GM18873 (cell line): ENCODE measurements at regions not wholly inside any gene's neighbourhood (a gene's known extent, or its start where the extent isn't known, plus 50 kb on each side); places are given as distances from the start of the nearest gene placed in this dataset.

Experiments used
- ATAC-seq: cut with Tn5 transposase; IDR thresholded peaks from one replicate; pipeline ENCODE4 v1.9.1; 2021; ENCODE audit warnings: mild to moderate bottlenecking, moderate library complexity, moderate number of reproducible peaks; ENCODE audit not compliant: unreplicated experiment, low FRiP score

DNA sequence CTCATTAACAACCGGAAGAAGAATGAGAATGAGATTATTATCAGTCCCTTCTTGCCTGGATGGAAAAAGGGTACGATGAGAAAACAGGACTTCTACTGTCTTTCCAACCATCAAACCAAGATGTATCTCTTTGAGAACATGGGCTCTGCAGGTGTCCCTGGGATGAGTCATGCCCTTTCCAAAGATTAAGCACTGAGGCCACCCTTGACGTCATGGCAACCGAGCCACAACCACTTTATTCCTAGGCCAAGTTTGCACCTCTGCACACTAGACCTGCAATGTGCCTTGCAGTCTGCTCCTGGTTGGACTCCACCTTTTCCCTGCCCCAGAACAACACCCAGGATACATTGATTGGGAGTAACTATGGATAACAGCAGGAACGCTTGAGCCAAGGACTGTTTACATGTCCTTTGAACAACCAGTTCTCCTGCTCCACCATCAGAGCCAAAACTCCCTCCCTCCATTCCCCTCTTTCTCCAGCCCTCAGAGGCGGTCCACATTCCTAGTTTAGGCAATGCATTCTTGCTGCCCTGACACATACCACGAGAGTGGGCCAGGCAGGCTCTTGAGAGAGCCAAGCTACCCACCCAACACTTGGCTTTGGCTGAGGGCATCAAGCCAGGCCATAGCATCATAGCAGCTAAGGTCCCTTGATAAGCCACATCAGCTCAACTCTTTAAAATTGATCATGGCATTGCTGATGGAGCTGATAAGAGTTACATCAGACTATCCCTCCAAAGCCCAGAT lies 310.7 kb downstream of the TNS1 start:
- ATAC-seq: no peak

GRCh38 chr2:217691516-217691915 lies 311.3 kb downstream of the TNS1 start:
- ATAC-seq: no peak

GRCh38 chr2:217689053-217689452 lies 313.7 kb downstream of the TNS1 start:
- ATAC-seq: no peak

DNA sequence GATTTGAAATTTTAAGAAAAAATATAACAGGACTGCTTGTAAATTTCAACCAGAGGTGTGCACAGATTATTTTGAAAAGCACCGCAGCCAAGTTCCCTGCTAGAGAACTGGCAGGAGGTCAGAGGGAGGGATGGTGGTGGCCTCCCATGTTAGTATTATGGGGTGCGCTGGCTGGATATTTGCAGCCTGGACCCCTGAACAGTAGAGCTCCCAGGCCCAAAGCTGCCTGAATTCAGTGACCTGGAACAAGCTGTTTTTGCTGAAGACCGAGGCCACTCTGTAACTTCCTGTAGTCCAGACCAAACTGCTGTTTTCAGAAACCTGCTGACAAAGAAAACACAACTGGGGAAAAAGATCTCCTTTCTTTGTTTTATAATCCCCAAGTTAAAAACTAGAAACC lies 314.3 kb downstream of the TNS1 start:
- no peak for ATAC-seq

- no peak for ATAC-seq
These were observed 315.0 kb downstream of the TNS1 start for GRCh38 chr2:217687771-217688170.

- no peak for ATAC-seq
These were observed 317.6 kb downstream of the TNS1 start for GRCh38 chr2:217685255-217685605.

DNA sequence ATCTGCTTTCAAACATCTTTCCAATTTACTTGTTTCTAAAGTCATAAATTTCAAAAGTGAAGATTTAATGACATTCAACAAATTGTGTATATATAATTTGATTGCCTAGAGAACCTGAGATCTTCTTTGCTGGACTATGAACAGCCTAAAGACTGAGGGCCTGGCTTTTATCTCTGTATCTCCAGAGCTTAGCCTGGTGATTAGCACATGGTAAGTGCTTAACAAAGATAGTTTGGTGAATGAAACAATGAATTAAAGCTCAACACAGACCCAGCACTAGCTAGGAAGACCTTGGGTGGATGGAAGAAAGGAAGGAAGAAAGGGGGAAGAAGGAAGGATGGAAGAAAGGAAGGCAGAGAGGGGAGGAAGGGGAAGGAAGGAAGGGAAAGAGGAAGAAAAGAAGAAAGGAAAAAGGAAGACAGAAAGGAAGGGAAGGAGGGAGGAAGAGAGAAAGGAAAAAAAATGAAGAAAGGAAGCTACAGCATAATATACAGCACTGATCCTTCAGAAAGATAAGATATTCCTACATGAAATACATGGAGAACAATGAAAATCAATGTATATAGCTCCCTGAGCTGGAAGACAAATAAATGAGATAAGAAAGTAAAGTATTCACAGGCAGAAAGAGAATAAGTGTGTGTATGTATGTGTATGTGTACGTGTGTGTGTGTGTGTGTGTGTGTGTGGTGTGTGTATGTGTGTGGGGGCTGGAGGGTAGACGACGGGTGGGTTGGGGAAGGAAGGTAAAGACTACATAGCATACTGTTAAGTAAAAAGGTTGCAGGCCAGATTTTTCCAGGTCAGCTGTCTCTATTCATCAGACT lies 318.2 kb downstream of the TNS1 start:
- ATAC-seq: no peak

- ATAC-seq: no peak
These were observed 319.5 kb downstream of the TNS1 start for GRCh38 chr2:217683106-217683870.

DNA sequence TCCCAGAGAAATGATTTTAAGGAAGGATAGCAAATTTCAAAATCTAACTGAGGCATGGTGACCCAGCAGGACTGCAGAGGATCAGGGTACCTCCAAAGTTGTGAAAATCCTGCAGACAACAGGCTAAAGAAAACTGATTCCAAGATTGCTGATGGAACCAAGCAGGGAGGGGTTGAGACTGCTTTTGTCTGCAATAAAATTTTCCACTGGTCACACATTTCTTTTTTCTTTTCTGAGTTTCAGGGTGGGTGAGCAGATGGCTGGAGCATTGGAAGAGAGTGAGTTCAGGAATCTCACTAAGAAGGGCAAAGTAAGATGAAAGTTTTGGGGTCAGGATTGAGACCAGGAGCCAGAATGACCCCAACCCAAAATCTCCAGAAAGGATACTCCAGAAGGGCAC lies 321.0 kb downstream of the TNS1 start:
- no peak for ATAC-seq

- ATAC-seq: no peak
These were observed 322.4 kb downstream of the TNS1 start for GRCh38 chr2:217680381-217680780.

DNA sequence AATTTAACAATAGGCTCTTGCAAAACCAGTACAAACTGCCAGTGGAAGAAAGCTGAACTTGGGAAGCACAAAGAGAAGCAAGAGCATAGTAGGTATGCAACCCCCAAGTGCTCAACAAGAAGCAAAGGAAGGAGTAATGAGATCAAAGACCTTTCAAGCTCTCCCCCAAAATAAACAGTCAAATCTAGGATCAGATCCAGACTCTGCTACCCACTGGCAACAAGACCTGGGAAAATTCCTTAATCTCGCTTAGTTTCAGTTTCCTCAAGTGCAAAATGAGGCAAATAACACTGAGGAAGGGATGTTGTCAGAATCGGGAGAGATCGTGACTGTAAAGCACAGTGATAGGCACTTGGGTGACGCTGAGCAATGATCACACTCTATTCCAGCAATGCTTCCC lies 329.2 kb downstream of the TNS1 start:
- no peak for ATAC-seq

DNA sequence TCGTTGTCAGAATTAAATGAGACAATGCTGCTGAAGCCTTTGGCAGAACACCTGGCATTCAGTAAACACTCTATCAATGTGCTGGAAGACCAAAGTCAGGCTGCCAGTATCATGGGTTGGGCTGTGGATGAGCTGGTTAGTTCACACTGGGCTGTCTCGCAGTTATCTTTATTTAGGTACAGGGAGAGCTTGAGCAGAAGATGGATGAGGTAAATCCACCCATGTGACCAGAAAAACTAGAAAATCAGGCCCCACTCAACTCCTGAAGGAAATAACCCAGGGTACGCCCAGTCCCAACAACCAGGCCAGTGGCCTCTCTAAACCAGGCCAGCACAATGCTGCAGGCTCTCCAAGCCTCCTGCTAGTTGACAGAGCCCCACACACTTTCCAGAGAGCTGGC lies 330.3 kb downstream of the TNS1 start:
- ATAC-seq: no peak

DNA sequence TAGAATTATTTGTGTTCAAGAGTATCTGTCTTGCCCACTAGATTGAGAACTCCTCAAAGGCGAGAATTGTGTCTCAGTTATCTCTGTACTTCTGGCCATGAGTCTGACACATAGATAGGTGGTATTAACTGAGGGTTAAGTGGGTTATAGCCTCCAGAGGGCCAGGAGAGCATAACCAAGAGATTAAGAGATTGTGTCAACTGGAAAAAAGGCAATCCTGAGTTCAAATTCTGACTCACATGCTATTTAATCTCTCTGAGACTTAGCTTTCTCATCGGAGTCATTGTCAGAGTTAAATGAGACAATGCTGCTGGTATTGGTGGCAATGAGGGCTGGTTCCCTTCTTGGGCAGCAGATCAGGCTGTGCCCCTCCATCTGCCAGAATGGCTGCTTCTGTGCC lies 330.9 kb downstream of the TNS1 start:
- ATAC-seq: no peak

- no peak for ATAC-seq
These were observed 331.7 kb downstream of the TNS1 start for GRCh38 chr2:217671075-217671474.

GRCh38 chr2:217669831-217670230 lies 333.0 kb downstream of the TNS1 start:
- ATAC-seq: no peak

DNA sequence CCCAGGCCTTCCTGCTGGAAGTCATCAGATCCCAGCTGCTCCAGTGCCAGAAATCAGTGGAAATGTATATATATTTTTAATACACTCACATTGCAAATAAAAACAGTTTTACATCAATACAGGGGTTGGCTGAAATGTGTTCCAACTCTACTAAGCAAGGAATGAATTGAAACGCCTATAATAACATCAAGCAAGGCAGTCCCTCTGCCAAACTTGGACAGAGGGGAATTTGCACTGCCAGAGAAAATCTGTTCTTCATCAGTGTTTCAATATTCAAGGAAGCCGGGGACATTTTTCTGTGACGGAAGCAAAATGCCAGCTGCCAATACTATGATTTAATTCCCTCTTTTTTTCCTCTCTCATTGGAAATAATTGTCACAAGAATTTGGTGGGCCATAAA lies 335.3 kb downstream of the TNS1 start:
- no peak for ATAC-seq

DNA sequence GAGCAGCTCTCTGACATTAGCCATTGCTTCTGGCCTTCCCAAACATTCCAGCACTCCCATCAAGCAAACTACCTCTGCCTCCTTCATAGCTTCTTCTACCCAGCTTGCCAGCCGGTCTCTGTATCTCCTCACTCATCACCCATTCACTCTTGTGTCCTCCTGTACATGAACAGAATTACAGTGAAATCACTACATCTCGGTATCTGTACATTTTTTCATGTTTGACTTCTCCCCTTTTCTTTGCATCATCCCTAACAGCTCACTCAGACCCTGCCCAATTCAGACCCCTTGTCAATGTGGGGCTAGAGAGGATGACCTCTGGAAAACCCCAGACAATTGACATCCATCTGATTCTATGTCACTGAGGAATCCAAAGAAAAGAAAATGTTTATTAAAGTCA lies 335.8 kb downstream of the TNS1 start:
- ATAC-seq: no peak

- no peak for ATAC-seq
These were observed 336.5 kb downstream of the TNS1 start for GRCh38 chr2:217666338-217666737.

- no peak for ATAC-seq
These were observed 338.0 kb downstream of the TNS1 start for GRCh38 chr2:217664761-217665160.

DNA sequence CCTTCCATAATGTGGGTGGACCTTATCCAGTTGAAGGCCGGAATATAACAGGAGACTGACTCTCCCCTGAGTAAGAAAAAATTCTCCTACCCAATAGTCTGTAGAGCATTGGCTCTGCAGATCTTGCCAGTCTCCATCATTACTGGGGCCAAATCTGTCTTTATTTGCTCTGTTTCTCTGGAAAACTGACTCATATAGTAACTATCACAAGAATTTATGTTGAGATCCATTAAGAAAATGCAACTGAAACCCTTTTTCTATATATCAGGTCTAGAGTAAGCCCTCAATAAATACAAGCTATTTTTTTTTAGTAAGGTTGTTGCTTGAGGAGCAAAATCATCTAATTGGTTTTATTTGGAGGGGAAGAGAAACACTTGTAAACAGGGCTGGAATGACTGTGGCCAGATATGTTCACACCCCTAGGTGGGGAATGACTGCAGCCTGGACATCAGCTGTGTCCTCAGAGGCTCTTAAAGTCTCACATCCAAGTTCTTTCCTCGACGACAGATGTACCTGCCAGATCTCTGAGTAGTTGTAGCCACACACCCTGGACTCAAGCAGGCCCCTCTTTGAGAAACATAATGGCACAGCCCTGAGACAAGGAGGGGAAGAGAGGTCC lies 339.7 kb downstream of the TNS1 start:
- no peak for ATAC-seq

- no peak for ATAC-seq
These were observed 341.4 kb downstream of the TNS1 start for GRCh38 chr2:217661378-217661777.
